Kidney (tissue), 13 donors: ENCODE measurements at regions not wholly inside any gene's neighbourhood (a gene's known extent, or its start where the extent isn't known, plus 50 kb on each side); places are given as distances from the start of the nearest gene placed in this dataset.

ENCODE experiments used
- DNase-seq, 5 donors: peaks; one replicate each; pipeline ENCODE4 v3.0.0-alpha.2; 2013 to 2020
- FAIRE-seq: peaks from 2 replicates; lab custom pipeline; 2012; peaks lifted over from hg19 to GRCh38; lab: Jason Lieb, UNC
- H3K27ac ChIP-seq, 2 donors: one replicate each; pipeline ENCODE4 v1.7.0; 2013; ENCODE audit warnings: low read depth in 2 of 2, low read length in 2 of 2, inconsistent platforms in 1 of 2
- H3K27me3 ChIP-seq: one replicate; pipeline ENCODE4 v1.7.1; 2013; ENCODE audit warnings: low read length, inconsistent platforms; ENCODE audit not compliant: control insufficient read depth, insufficient read depth
- H3K36me3 ChIP-seq, 3 donors: one replicate each; pipeline versions ENCODE4 v1.7.0 to v1.7.1; 2013; ENCODE audit warnings: low read length in 3 of 3, control low read depth in 1 of 3, inconsistent platforms in 1 of 3; ENCODE audit not compliant: insufficient read depth in 3 of 3, control insufficient read depth in 2 of 3
- H3K4me1 ChIP-seq, 3 donors: one replicate each; pipeline versions ENCODE4 v1.7.0 to v1.7.1; 2013; ENCODE audit warnings: low read length in 3 of 3, inconsistent platforms in 1 of 3, low read depth in 1 of 3; ENCODE audit not compliant: control insufficient read depth in 2 of 3, insufficient read depth in 2 of 3
- H3K4me3 ChIP-seq, 3 donors: one replicate each; pipeline versions ENCODE4 v1.7.0 to v1.8.1; 2013; ENCODE audit warnings: low read length in 3 of 3, control low read depth in 1 of 3, inconsistent platforms in 1 of 3
- H3K9ac ChIP-seq, 3 donors: one replicate each; pipeline versions ENCODE4 v1.7.0 to v1.7.1; 2013; ENCODE audit warnings: low read length in 3 of 3, control low read depth in 1 of 3, inconsistent platforms in 1 of 3
- H3K9me3 ChIP-seq, 3 donors: one replicate each; pipeline versions ENCODE4 v1.7.0 to v1.7.1; 2013; ENCODE audit warnings: low read length in 3 of 3, control low read depth in 1 of 3, inconsistent platforms in 1 of 3; ENCODE audit not compliant: control insufficient read depth in 2 of 3, insufficient read depth in 1 of 3
- intact Hi-C: fragments of 100-400 bp; cut with DNase I; formaldehyde crosslinking; loops from one replicate; pipeline ENCODE4 v1.11.1; 2022
- TF ChIP-seq, protein P1 (sequence below): IDR thresholded peaks from 3 replicates; pipeline ENCODE4 v1.5.1; 2012; ENCODE audit warnings: mild to moderate bottlenecking, moderate library complexity, borderline replicate concordance; ENCODE audit not compliant: insufficient read depth; ENCODE audit errors: extremely low read depth
- donor health status: control.
- donor health status: control.
- donor health status: control.
- donor health status: control.
- donor health status: control.
- donor health status: DM: yes; HTN: yes; CAD: no.
- donor health status: Normal renal cell carcinoma (clear cell type).

DNA sequence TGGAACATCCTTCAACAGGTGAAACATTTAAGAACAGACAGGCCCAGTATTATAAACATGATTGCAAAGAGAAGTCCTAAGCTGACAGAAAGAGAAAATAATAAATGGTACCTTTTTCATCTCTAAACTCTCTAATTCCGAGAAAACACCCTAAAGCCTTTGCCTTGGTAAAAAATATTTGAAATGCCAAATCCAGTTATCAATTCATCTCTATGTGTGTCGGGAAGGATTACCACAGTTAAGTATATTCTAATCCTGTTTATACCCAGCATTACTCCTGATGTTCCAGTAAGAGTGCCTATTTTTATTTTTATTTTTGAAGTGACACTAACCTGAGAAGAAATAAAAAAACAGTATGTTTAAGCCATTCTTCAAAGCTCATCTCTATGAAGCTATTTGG, 219.3 kb upstream of the NANOGP8 start:
- H3K9ac ChIP-seq = no peak overlapping the region
- H3K4me3 ChIP-seq = no peak overlapping the region
- DNase-seq (no peak), FAIRE-seq (no peak)
- H3K4me1 ChIP-seq = peaks cover 0 to 3% (median 3%) of the 10 kb centered on the region in 3 donors
- no peak overlapping the region for H3K27ac ChIP-seq
- no peaks in the 10 kb centered on the region for H3K27me3 ChIP-seq
- intact Hi-C loops = no loop called here
- H3K36me3 ChIP-seq = no peaks in the 10 kb centered on the region
- TF ChIP-seq, protein P1, sequence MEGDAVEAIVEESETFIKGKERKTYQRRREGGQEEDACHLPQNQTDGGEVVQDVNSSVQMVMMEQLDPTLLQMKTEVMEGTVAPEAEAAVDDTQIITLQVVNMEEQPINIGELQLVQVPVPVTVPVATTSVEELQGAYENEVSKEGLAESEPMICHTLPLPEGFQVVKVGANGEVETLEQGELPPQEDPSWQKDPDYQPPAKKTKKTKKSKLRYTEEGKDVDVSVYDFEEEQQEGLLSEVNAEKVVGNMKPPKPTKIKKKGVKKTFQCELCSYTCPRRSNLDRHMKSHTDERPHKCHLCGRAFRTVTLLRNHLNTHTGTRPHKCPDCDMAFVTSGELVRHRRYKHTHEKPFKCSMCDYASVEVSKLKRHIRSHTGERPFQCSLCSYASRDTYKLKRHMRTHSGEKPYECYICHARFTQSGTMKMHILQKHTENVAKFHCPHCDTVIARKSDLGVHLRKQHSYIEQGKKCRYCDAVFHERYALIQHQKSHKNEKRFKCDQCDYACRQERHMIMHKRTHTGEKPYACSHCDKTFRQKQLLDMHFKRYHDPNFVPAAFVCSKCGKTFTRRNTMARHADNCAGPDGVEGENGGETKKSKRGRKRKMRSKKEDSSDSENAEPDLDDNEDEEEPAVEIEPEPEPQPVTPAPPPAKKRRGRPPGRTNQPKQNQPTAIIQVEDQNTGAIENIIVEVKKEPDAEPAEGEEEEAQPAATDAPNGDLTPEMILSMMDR = no peak
- no peaks in the 10 kb centered on the region for H3K9me3 ChIP-seq

DNA sequence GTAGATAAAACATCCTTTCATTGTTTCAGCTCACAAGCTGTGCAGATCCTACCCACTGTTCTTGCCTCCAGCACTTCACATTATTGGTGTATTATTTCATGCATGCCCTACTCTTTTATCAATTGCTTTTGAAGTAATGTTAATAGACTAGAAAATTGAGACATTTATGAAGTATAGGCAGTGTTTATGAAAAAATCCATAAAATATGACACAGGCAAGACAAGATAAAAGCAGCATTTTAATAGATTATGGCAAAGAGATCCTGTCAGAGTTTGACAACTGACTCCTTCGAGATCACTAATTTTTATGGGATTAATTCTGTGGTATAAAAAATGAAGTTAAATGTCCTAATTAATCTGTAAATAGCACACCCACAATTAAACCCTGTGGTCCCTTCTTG, 217.2 kb upstream of the NANOGP8 start:
- TF ChIP-seq, protein P1 = no peak
- intact Hi-C loops = no loop called here
- H3K9ac ChIP-seq = no peak overlapping the region
- H3K9me3 ChIP-seq = no peaks in the 10 kb centered on the region
- H3K4me3 ChIP-seq = no peak overlapping the region
- H3K4me1 ChIP-seq = peaks cover 0 to 3% (median 3%) of the 10 kb centered on the region in 3 donors
- no peak overlapping the region for H3K27ac ChIP-seq
- no peaks in the 10 kb centered on the region for H3K27me3 ChIP-seq
- H3K36me3 ChIP-seq = no peaks in the 10 kb centered on the region
- FAIRE-seq (no peak), DNase-seq (no peak)

DNA sequence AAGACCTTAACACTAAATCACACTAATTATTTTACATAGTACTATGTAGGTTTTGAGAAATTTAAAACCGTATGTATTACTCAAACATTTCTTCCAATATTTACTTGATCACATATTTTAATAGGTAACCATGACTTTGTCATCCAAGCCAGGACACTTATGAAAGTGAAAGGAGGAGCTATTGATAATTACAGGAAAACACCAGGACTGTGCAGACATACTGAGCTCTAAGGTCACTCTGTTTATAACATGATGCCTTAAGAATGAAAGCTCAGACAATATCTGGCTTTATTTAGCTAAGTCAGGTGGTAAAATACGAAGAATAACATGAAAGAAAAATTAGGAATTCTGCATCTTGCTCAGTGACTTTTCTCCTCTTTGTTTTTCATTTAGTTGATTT, 216.0 kb upstream of the NANOGP8 start:
- Histone ChIP-seq H3K36me3 (no peaks in the 10 kb centered on the region), H3K4me1 (no peaks in the 10 kb centered on the region), H3K27me3 (no peaks in the 10 kb centered on the region), H3K9me3 (no peaks in the 10 kb centered on the region), H3K4me3 (no peak overlapping the region), H3K9ac (no peak overlapping the region), H3K27ac (no peak overlapping the region)
- no peak for DNase-seq
- no peak for FAIRE-seq
- TF ChIP-seq, protein P1 = no peak
- intact Hi-C loops = no loop called here
